ENCODE measurements at regions not wholly inside any gene's neighbourhood (a gene's known extent, or its start where the extent isn't known, plus 50 kb on each side); places are given as distances from the start of the nearest gene placed in this dataset.

GRCh38 chr14:83384253-83384652, 1850.6 kb upstream of the SEL1L start:
- intact Hi-C loops (cut with micrococcal nuclease): no loop called here
- peaks cover 15% of the 10 kb centered on the region for H3K9me3 Mint-ChIP-seq
- no peak overlapping the region for H3K27ac Mint-ChIP-seq
- H3K4me1 Mint-ChIP-seq (ENCODE audit: low read depth): no peaks in the 10 kb centered on the region
- no peaks in the 10 kb centered on the region for H3K36me3 Mint-ChIP-seq (ENCODE audit: low read depth)
- H3K4me3 Mint-ChIP-seq: no peak overlapping the region
- no peaks in the 10 kb centered on the region for H3K27me3 Mint-ChIP-seq

DNA sequence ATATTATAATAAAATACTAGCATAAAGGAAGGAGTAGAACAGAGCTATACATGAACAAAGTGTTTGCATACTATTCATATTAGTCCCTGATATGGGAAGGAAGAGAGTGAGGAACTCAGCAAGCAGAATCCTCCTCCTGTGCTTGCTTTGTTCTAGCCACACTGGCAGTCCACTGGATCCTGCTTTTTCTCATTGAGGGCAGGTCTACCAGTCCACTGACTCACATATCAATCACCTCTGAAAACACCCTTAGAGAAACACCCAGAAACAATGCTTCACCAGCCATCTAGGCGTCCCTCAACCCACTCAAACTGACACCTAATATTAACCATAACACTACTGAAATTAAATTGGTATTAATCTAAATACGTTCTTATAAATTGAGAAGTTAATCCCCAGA, 1861.7 kb upstream of the SEL1L start:
- Mint-ChIP-seq H3K9me3 (no peaks in the 10 kb centered on the region), H3K27me3 (no peaks in the 10 kb centered on the region), H3K4me1 (ENCODE audit: low read depth) (no peaks in the 10 kb centered on the region), H3K36me3 (ENCODE audit: low read depth) (no peaks in the 10 kb centered on the region), H3K4me3 (no peak overlapping the region), H3K27ac (no peak overlapping the region)
- intact Hi-C loops (cut with micrococcal nuclease): no loop called here

- no peaks in the 10 kb centered on the region for H3K36me3 Mint-ChIP-seq (ENCODE audit: low read depth)
- H3K4me3 Mint-ChIP-seq: no peak overlapping the region
- H3K4me1 Mint-ChIP-seq (ENCODE audit: low read depth): no peaks in the 10 kb centered on the region
- H3K27me3 Mint-ChIP-seq: no peaks in the 10 kb centered on the region
- intact Hi-C loops (cut with micrococcal nuclease): no loop called here
- no peaks in the 10 kb centered on the region for H3K9me3 Mint-ChIP-seq
- H3K27ac Mint-ChIP-seq: no peak overlapping the region
Observed at GRCh38 chr14:83416476-83416875, 1882.8 kb upstream of the SEL1L start.

DNA sequence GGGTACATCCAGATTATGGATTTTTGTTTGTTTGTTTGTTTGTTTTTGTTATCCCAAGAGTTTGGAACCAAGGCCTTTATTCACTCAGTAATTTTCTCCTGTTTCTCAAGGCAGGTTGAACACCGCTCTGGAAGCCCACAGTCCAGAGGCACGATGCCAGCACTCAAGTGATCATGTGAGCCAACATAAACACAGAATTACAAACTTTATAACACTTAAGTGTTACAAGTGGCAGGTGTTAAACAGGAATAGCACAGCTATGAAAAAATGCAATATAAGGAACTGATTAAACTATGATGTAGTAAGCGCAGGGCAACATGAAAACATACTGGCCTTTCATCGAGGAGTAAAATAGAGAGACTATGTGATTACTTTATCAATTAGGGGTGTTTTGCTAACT, 1885.8 kb upstream of the SEL1L start:
- intact Hi-C loops (cut with micrococcal nuclease): no loop called here
- H3K36me3 Mint-ChIP-seq (ENCODE audit: low read depth): no peaks in the 10 kb centered on the region
- no peaks in the 10 kb centered on the region for H3K4me1 Mint-ChIP-seq (ENCODE audit: low read depth)
- H3K27ac Mint-ChIP-seq: no peak overlapping the region
- H3K4me3 Mint-ChIP-seq: no peak overlapping the region
- no peaks in the 10 kb centered on the region for H3K27me3 Mint-ChIP-seq
- H3K9me3 Mint-ChIP-seq: no peaks in the 10 kb centered on the region

GRCh38 chr14:83421711-83422110, 1888.1 kb upstream of the SEL1L start:
- Mint-ChIP-seq H3K4me1 (ENCODE audit: low read depth) (no peaks in the 10 kb centered on the region), H3K9me3 (no peaks in the 10 kb centered on the region), H3K27me3 (no peaks in the 10 kb centered on the region), H3K27ac (no peak overlapping the region), H3K36me3 (ENCODE audit: low read depth) (no peaks in the 10 kb centered on the region), H3K4me3 (no peak overlapping the region)
- intact Hi-C loops (cut with micrococcal nuclease): no loop called here

DNA sequence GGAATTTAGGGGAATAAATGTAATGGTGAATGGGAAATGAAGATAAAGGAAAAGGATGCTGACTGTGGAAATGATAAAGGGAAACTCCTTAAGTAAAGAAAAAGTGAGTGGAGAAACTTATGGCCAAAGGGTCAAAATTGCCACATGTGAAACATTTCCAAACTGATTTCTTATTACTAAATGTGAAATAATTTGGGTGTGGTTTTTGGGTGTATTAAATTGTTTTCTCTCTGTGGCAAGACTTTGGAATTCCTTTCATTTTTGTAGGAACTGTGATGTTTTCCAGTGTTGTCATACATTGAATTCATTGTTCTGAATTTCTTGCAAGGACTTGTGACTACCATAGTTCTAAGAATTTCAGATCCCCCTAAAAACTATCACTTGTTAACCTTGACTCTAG, 1891.5 kb upstream of the SEL1L start:
- no peaks in the 10 kb centered on the region for H3K4me1 Mint-ChIP-seq (ENCODE audit: low read depth)
- no peaks in the 10 kb centered on the region for H3K36me3 Mint-ChIP-seq (ENCODE audit: low read depth)
- H3K9me3 Mint-ChIP-seq: no peaks in the 10 kb centered on the region
- intact Hi-C loops (cut with micrococcal nuclease): no loop called here
- no peak overlapping the region for H3K4me3 Mint-ChIP-seq
- H3K27ac Mint-ChIP-seq: no peak overlapping the region
- no peaks in the 10 kb centered on the region for H3K27me3 Mint-ChIP-seq

- Mint-ChIP-seq H3K27me3 (no peaks in the 10 kb centered on the region), H3K36me3 (ENCODE audit: low read depth) (no peaks in the 10 kb centered on the region), H3K27ac (no peak overlapping the region), H3K9me3 (no peaks in the 10 kb centered on the region), H3K4me1 (ENCODE audit: low read depth) (no peaks in the 10 kb centered on the region), H3K4me3 (no peak overlapping the region)
- intact Hi-C loops (cut with micrococcal nuclease): no loop called here
Observed at GRCh38 chr14:83425706-83426105, 1892.1 kb upstream of the SEL1L start.

DNA sequence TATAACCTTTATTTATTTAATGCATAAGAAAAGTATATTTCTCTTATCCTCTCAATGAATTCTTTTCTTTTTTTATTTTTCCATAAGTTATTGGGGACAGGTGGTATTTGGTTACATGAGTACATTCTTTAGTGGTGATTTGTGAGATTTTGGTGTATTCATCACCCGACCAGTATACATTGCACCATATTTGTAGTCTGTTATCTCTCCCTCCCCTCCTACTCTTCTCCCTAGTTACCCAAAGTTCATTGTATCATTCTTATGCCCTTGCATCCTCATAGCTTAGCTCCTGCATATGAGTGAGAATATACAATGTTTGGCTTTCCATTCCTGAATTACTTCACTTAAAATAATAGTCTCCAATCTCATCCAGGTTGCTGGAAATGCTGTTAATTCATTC, 1900.0 kb upstream of the SEL1L start:
- H3K4me3 Mint-ChIP-seq: no peak overlapping the region
- no peaks in the 10 kb centered on the region for H3K36me3 Mint-ChIP-seq (ENCODE audit: low read depth)
- no peaks in the 10 kb centered on the region for H3K4me1 Mint-ChIP-seq (ENCODE audit: low read depth)
- intact Hi-C loops (cut with micrococcal nuclease): no loop called here
- H3K9me3 Mint-ChIP-seq: no peaks in the 10 kb centered on the region
- H3K27ac Mint-ChIP-seq: no peak overlapping the region
- no peaks in the 10 kb centered on the region for H3K27me3 Mint-ChIP-seq

- Mint-ChIP-seq H3K4me1 (ENCODE audit: low read depth) (no peaks in the 10 kb centered on the region), H3K4me3 (no peak overlapping the region), H3K27me3 (no peaks in the 10 kb centered on the region), H3K27ac (no peak overlapping the region), H3K36me3 (ENCODE audit: low read depth) (no peaks in the 10 kb centered on the region), H3K9me3 (no peaks in the 10 kb centered on the region)
- intact Hi-C loops (cut with micrococcal nuclease): no loop called here
Observed at GRCh38 chr14:83441801-83442200, 1908.1 kb upstream of the SEL1L start.

DNA sequence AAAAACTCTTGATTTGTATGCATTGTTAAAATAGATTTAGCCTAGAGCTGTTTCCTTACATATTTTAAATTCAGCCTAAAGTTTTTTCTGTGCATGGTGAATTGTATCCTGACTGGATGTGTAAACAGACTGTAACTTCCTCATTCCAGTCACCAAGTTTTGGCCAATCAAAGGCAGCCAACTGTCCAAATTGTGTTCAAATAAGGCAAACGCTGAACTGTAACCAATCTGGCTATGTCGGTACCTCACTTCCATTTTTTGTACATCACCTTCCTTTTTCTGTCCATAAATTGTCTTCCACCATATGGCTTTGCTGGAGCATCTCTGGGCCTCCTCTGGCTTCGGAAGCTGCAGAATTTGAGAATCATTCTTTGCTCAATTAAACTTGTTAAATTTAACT, 1921.9 kb upstream of the SEL1L start:
- Mint-ChIP-seq H3K9me3 (peaks cover 73% of the 10 kb centered on the region), H3K4me3 (no peak overlapping the region), H3K4me1 (ENCODE audit: low read depth) (no peaks in the 10 kb centered on the region), H3K36me3 (ENCODE audit: low read depth) (no peaks in the 10 kb centered on the region), H3K27me3 (no peaks in the 10 kb centered on the region), H3K27ac (no peak overlapping the region)
- intact Hi-C loops (cut with micrococcal nuclease): no loop called here

GRCh38 chr14:83461521-83461920, 1927.9 kb upstream of the SEL1L start:
- intact Hi-C loops (cut with micrococcal nuclease): loop anchor here (5.0 to 10.0 kb wide), 6 partner anchors 159 to 1834 kb away; no protein-coding TSS in a partner anchor
- H3K27me3 Mint-ChIP-seq: no peaks in the 10 kb centered on the region
- no peaks in the 10 kb centered on the region for H3K36me3 Mint-ChIP-seq (ENCODE audit: low read depth)
- H3K27ac Mint-ChIP-seq: no peak overlapping the region
- no peaks in the 10 kb centered on the region for H3K4me1 Mint-ChIP-seq (ENCODE audit: low read depth)
- no peak overlapping the region for H3K4me3 Mint-ChIP-seq
- H3K9me3 Mint-ChIP-seq: peaks cover 28% of the 10 kb centered on the region

DNA sequence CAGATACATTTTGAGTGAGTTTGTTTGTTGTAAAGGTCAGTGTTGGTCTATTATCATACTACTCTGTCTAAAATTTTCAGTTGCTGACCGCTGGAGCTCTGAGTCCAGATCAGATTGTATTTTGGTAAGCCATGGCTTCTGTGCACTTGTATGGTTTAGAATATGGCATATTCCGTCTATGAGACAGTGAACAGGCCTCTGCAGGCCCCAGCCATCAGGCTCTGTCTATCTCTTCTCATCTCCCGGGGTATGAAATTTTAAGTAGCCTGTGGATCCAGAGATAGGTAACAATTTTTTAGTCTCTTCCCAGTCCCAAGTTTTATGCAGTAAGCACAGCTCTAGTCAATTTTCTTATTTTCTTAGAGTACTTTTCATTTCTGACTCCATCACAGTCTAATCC, 1929.1 kb upstream of the SEL1L start:
- H3K27ac Mint-ChIP-seq: no peak overlapping the region
- peaks cover 25% of the 10 kb centered on the region for H3K9me3 Mint-ChIP-seq
- no peaks in the 10 kb centered on the region for H3K27me3 Mint-ChIP-seq
- H3K4me1 Mint-ChIP-seq (ENCODE audit: low read depth): no peaks in the 10 kb centered on the region
- intact Hi-C loops (cut with micrococcal nuclease): loop anchor here (5.0 to 10.0 kb wide), 6 partner anchors 160 to 1835 kb away; no protein-coding TSS in a partner anchor
- no peaks in the 10 kb centered on the region for H3K36me3 Mint-ChIP-seq (ENCODE audit: low read depth)
- H3K4me3 Mint-ChIP-seq: no peak overlapping the region

DNA sequence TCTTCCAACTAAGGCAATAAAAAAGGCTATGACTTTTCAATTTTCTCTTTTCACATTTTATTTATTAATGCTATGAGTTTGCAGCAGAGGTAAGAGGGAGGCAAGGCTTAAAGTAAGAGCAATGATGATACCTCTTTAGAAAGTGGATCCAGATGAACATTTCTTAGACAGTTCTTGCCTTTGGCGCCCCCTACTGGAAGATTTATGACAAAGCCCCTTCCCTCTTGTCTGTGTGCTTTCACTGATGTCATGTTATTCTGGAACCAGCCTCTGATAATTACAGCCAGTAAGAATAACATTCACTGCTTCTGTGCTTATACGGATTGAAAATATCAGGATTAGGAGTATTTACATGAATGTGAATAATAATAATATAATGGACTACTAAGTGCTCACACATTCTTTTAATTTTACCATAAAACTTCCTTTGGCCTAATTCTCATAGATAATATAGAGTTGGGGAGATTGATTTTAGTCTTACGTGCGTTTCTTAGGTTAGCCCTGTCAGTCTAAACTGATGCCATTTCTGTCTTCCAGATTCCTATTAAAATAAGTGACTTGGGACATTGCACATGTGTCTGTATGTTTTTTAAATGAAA, 1929.9 kb upstream of the SEL1L start:
- no peaks in the 10 kb centered on the region for H3K27me3 Mint-ChIP-seq
- H3K27ac Mint-ChIP-seq: no peak overlapping the region
- no peaks in the 10 kb centered on the region for H3K4me1 Mint-ChIP-seq (ENCODE audit: low read depth)
- no peaks in the 10 kb centered on the region for H3K36me3 Mint-ChIP-seq (ENCODE audit: low read depth)
- intact Hi-C loops (cut with micrococcal nuclease): loop anchor here (5.0 to 10.0 kb wide), 6 partner anchors 161 to 1836 kb away; no protein-coding TSS in a partner anchor
- no peak overlapping the region for H3K4me3 Mint-ChIP-seq
- peaks cover 17% of the 10 kb centered on the region for H3K9me3 Mint-ChIP-seq

DNA sequence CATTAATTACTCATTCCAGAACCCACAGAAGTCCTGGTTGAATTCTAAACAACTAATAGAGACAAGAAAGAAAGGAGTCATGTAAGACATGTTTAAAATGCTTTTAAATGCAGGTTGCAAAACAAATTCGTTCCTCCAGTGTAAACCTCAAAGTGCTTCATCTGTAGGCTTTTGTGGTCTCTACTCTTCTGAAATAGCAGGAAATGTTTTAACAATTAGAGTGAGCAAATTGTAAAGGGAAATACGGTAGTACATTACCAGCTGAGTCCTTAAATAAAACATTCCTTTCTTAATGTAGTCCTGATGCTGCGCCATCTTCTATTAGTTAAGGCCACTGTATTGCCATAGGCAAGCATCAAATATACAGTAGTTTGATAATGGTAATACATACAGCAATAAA, 1934.2 kb upstream of the SEL1L start:
- no peaks in the 10 kb centered on the region for H3K27me3 Mint-ChIP-seq
- no peaks in the 10 kb centered on the region for H3K9me3 Mint-ChIP-seq
- H3K4me3 Mint-ChIP-seq: no peak overlapping the region
- H3K27ac Mint-ChIP-seq: no peak overlapping the region
- no peaks in the 10 kb centered on the region for H3K4me1 Mint-ChIP-seq (ENCODE audit: low read depth)
- no peaks in the 10 kb centered on the region for H3K36me3 Mint-ChIP-seq (ENCODE audit: low read depth)
- intact Hi-C loops (cut with micrococcal nuclease): loop anchor here (10.0 kb wide), 2 partner anchors 537 to 1753 kb away; no protein-coding TSS in a partner anchor

- intact Hi-C loops (cut with micrococcal nuclease): no loop called here
- Mint-ChIP-seq H3K4me1 (ENCODE audit: low read depth) (no peaks in the 10 kb centered on the region), H3K9me3 (no peaks in the 10 kb centered on the region), H3K4me3 (no peak overlapping the region), H3K27ac (no peak overlapping the region), H3K27me3 (no peaks in the 10 kb centered on the region), H3K36me3 (ENCODE audit: low read depth) (no peaks in the 10 kb centered on the region)
Observed at GRCh38 chr14:83470466-83470865, 1936.8 kb upstream of the SEL1L start.
